ENCODE measurements at regions not wholly inside any gene's neighbourhood (a gene's known extent, or its start where the extent isn't known, plus 50 kb on each side); places are given as distances from the start of the nearest gene placed in this dataset.

DNA sequence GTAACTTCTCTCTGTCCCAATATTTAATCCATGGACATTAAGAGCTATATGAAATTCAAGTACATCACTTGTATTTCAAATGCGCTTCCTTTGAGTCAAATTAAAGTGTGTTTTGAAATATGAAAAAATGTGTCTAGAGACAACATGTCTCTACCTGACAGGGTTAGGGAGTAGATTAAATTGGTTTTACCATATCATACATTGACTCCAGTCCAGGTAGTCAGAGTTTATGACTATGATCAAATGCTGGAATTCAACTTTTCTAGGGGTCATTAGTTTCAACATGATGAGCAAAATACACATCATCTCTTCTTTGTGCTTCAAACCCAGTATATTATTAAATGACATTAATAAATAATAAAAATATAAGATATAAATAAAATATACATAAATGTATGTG is 259.2 kb downstream of the CDH10 start:
- DNase-seq: no peak

DNA sequence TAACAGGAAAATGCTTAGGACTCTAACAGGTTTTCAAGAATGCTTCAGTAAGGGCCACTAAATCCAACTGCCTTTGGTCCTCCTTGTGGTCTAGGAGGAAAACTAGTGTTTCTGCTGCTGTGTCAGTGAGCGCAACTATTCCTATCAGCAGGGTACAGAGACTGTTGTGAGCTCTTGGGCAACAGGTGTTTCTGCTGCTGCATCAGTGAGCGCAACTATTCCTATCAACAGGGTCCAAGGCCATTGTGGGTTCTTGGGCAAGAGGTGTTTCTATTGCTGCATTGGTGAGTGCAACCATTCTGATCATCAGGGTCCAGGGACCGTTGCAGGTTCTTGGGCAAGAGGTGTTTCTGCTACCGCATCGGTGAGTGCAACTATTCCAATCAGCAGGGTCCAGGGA is 256.3 kb downstream of the CDH10 start:
- no peak for DNase-seq

- no peak for DNase-seq
These were observed 254.8 kb downstream of the CDH10 start for GRCh38 chr5:24389968-24390367.

- DNase-seq: no peak
These were observed 253.0 kb downstream of the CDH10 start for GRCh38 chr5:24391816-24392215.

DNA sequence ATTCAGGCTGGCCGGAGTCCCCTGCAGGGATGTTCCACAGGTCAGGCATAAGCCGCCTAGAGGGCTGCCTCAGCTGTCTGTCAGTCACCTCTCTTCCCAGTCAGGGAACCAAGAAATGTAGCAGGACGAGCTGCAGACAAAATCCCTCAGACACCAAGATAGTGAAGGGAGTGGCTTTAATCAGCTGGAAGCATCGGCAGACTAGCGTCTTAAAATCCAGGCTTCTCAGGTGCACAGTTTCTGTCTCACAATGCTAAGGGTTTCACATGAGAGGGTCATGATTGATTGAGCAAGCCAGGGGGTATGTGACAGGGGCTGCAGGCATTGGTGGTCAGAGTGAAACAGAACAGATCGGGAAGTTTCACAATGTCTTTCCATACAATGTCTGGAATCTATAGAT is 247.2 kb downstream of the CDH10 start:
- no peak for DNase-seq

- no peak for DNase-seq
These were observed 243.0 kb downstream of the CDH10 start for GRCh38 chr5:24401773-24402172.

DNA sequence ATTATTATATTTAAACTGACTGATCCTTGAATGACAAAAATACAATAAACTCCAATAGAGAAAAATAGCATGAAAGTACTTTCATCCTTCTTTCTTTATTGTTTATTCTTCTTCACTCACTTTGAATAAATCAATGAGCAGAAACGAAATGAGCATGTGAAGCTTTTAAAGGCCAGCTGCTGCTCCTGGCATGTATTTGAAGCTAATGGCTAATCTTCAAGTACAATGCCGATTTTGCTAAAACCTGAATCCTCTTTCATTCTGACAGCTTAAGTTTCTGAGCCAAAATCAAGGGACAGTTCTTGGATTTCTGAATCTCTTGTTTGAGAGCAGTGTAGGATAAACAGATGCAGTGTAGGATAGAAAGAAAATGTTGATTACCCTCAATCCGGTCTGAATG is 237.3 kb downstream of the CDH10 start:
- DNase-seq: no peak

DNA sequence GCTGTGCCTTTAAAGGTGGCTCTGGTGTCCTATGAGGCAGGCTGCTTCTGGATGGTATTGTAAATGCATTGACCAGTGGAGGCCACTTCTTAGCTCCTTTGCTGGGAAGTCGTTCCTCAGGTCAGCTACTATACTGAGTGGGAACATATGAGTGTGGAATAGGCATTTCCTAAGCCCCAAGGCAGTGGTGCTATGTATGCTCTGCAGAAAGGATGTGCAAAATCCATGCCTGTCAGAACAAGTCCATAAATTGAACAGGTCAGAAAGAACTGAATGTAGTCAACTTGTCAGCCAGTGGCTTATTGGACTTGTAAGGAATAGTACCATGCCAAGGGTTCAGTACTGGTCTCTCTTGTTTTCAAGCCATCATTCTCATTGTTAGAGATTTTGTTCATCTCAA is 216.4 kb downstream of the CDH10 start:
- no peak for DNase-seq

- no peak for DNase-seq
These were observed 211.2 kb downstream of the CDH10 start for GRCh38 chr5:24433555-24433954.

Data from activated gamma-delta T cell (primary cell).